ENCODE measurements at regions not wholly inside any gene's neighbourhood (a gene's known extent, or its start where the extent isn't known, plus 50 kb on each side); places are given as distances from the start of the nearest gene placed in this dataset.

- H3K4me2 ChIP-seq (ENCODE audit: low read depth, low read length), result no peak overlapping the region
- no peaks in the 10 kb centered on the region for H3K79me2 ChIP-seq (ENCODE audit: insufficient read depth, low read length)
- H4K20me1 ChIP-seq (ENCODE audit: insufficient read depth, low read length), result no peaks in the 10 kb centered on the region
- H2AFZ ChIP-seq (ENCODE audit: low read length), result no peak overlapping the region
- H3K4me1 ChIP-seq (ENCODE audit: insufficient read depth, low read length), result no peaks in the 10 kb centered on the region
- DNase-seq (ENCODE audit: low spot score) (no peak), ATAC-seq (no peak), FAIRE-seq (no peak)
- H3K9ac ChIP-seq (ENCODE audit: insufficient read depth, low read depth, low read length), result no peak overlapping the region
- TF ChIP-seq SNAPC2 (CRISPR knock-in tag; IDR thresholded peaks at IDR 0.05), result no peak
- no peak for TF ChIP-seq ZNF160 (CRISPR knock-in tag; IDR thresholded peaks at IDR 0.05)
- no peak for TF ChIP-seq ZNF234 (CRISPR knock-in tag; conservative IDR thresholded peaks at IDR 0.05)
- TF ChIP-seq PCBP1 (IDR thresholded peaks at IDR 0.05; ENCODE audit: borderline replicate concordance, low read depth, low read length), result no peak
- no peak for TF ChIP-seq PAWR (CRISPR knock-in tag; IDR thresholded peaks at IDR 0.05; ENCODE audit: borderline replicate concordance)
- TF ChIP-seq ZBTB25 (CRISPR knock-in tag; IDR thresholded peaks at IDR 0.05), result no peak
- no peak for TF ChIP-seq SMC3 (IDR thresholded peaks at IDR 0.05; ENCODE audit: low read length)
- TF ChIP-seq MXD4 (CRISPR knock-in tag; IDR thresholded peaks at IDR 0.05), result no peak
- no peak for TF ChIP-seq CEBPZ (IDR thresholded peaks at IDR 0.05; ENCODE audit: low read length)
- no peak for TF ChIP-seq SP2 (CRISPR knock-in tag; IDR thresholded peaks at IDR 0.05)
- TF ChIP-seq CEBPB (IDR thresholded peaks at IDR 0.05; ENCODE audit: borderline replicate concordance, low read depth, low read length), result no peak
- no peak for TF ChIP-seq ZNF20 (CRISPR knock-in tag; IDR thresholded peaks at IDR 0.05)
- TF ChIP-seq KAT2B (IDR thresholded peaks at IDR 0.05; ENCODE audit: borderline replicate concordance, low read depth, low read length), result no peak
- no peak for TF ChIP-seq ZNF569 (CRISPR knock-in tag; IDR thresholded peaks at IDR 0.05; ENCODE audit: borderline replicate concordance)
- TF ChIP-seq ZMYM2 (CRISPR knock-in tag; IDR thresholded peaks at IDR 0.05), result no peak
- TF ChIP-seq ZBTB4 (CRISPR knock-in tag; IDR thresholded peaks at IDR 0.05; ENCODE audit: borderline replicate concordance), result no peak
- no peak for TF ChIP-seq ZNF776 (CRISPR knock-in tag; IDR thresholded peaks at IDR 0.05)
- no peak for TF ChIP-seq DBP (CRISPR knock-in tag; IDR thresholded peaks at IDR 0.05; ENCODE audit: not compliant biosample characterization)
- in situ Hi-C loops (cut with HindIII; ENCODE audit: extremely low pct_ligation_motif_present, low pct_unique_long_range_greater_than_20kb), result no loop called here
- 5% methylated on average over 6 of the region's 6 CpGs for WGBS (ENCODE audit: low lambda C conversion rate)
- intact Hi-C loops (cut with micrococcal nuclease; ENCODE audit: unreplicated experiment), result no loop called here
- ChIA-PET CTCF (ENCODE audit: low intra/inter-chr PET ratio, low total read pairs) (no interaction called here), POLR2A (no interaction called here)
- no peaks in the 10 kb centered on the region for H3K9me3 ChIP-seq (ENCODE audit: low read length)
- H3K27ac ChIP-seq (ENCODE audit: extremely low read length, insufficient read depth, low read length), result no peak overlapping the region
- BruUV-seq (replicated peaks), result no TSS peak
- H3K4me3 ChIP-seq (replicated peaks in 1 of 3; ENCODE audit: insufficient read depth in 1 of 3, low read depth in 2 of 3, low read length in 3 of 3), result no peak overlapping the region
- H3K27me3 ChIP-seq (ENCODE audit: control insufficient read depth in 1 of 2, insufficient read depth in 2 of 2, low read length in 2 of 2), result peaks cover 0 to 5% of the 10 kb centered on the region in 2 experiments; a peak in 1 of 5 replicates
- H3K36me3 ChIP-seq (replicated peaks in 1 of 2; ENCODE audit: control insufficient read depth in 1 of 2, insufficient read depth in 2 of 2, low read length in 2 of 2), result no peaks in the 10 kb centered on the region
These were observed 257.0 kb upstream of the ADGRL2 start for GRCh38 chr1:81543764-81544163.

Data from HepG2 (cell line).